ENCODE measurements at regions not wholly inside any gene's neighbourhood (a gene's known extent, or its start where the extent isn't known, plus 50 kb on each side); places are given as distances from the start of the nearest gene placed in this dataset.
A peak's percentile ranks its signal among the peaks of the same experiment; 100 is the strongest.

DNA sequence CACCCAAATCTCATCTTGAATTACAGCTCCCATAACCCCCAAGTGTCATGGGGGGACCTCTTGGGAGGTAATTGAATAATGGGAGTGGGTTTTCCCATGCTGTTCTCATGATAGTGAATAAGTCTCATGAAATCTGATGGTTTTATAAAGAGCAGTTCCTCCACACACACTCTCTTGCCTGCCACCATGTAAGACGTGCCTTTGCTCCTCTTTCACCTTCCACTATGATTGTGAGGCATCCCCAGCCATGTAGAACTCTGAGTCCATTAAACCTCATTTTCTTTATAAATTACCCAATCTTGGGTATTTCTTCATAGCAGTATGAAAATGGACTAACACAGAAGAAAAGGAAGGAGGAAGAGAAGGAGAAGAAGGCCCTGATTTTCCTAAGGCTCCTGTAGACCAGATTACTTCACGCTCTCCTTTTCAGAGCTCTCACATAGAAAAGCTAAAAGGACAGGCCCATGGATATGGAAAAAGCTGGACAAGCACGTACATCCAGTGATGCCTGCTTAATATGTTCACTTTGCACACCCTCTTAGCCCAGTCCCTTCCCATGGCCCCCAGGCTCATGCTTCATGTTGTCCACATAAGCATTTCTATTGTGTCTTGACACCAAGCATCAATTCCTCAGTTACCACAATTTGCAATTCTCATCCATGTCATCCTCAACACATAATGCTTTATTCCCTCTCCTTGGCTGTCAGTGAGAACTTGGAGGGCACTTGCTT is 354.8 kb downstream of the CD83 start:
- no peak overlapping the region for H2AFZ ChIP-seq (ENCODE audit: low read length)
- DNase-seq (ENCODE audit: low read depth in 2 of 2), result no peak

GRCh38 chr6:14472986-14473337 is 355.4 kb downstream of the CD83 start:
- H3K9me3 ChIP-seq (ENCODE audit: control insufficient read depth, insufficient read depth, low read depth, low read length), result no peaks in the 10 kb centered on the region
- H4K20me1 ChIP-seq (ENCODE audit: control insufficient read depth, extremely low read depth, insufficient read depth, low read length), result no peaks in the 10 kb centered on the region
- peak; percentile 27 to 42 for DNase-seq (ENCODE audit: low read depth in 2 of 2)
- no peaks in the 10 kb centered on the region for H3K27me3 ChIP-seq (ENCODE audit: control insufficient read depth, insufficient read depth, low read length)
- H3K4me1 ChIP-seq (ENCODE audit: control insufficient read depth, extremely low read depth, insufficient read depth, low read length), result peaks cover 12% of the 10 kb centered on the region
- TF ChIP-seq EZH2 (IDR thresholded peaks at IDR 0.05; ENCODE audit: low read length, missing control alignments), result no peak
- TF ChIP-seq, protein P1, sequence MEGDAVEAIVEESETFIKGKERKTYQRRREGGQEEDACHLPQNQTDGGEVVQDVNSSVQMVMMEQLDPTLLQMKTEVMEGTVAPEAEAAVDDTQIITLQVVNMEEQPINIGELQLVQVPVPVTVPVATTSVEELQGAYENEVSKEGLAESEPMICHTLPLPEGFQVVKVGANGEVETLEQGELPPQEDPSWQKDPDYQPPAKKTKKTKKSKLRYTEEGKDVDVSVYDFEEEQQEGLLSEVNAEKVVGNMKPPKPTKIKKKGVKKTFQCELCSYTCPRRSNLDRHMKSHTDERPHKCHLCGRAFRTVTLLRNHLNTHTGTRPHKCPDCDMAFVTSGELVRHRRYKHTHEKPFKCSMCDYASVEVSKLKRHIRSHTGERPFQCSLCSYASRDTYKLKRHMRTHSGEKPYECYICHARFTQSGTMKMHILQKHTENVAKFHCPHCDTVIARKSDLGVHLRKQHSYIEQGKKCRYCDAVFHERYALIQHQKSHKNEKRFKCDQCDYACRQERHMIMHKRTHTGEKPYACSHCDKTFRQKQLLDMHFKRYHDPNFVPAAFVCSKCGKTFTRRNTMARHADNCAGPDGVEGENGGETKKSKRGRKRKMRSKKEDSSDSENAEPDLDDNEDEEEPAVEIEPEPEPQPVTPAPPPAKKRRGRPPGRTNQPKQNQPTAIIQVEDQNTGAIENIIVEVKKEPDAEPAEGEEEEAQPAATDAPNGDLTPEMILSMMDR (conservative IDR thresholded peaks at IDR 0.05 in 1 of 2, IDR thresholded peaks at IDR 0.05 in 1 of 2; ENCODE audit: low read depth in 1 of 2, low read length in 2 of 2), result no peak
- H3K27ac ChIP-seq (ENCODE audit: insufficient read depth, low read length), result no peak overlapping the region
- no peak overlapping the region for H3K9ac ChIP-seq (ENCODE audit: insufficient read depth, low read length)
- H3K4me3 ChIP-seq (replicated peaks in 1 of 4; ENCODE audit: control extremely low read depth in 1 of 4, insufficient read depth in 1 of 4, low read depth in 3 of 4, low read length in 4 of 4), result no peak overlapping the region
- H2AFZ ChIP-seq (ENCODE audit: low read length), result no peak overlapping the region
- H3K36me3 ChIP-seq (ENCODE audit: control insufficient read depth, insufficient read depth, low read length), result no peaks in the 10 kb centered on the region
- peak overlapping the region; percentile 11 for H3K4me2 ChIP-seq (ENCODE audit: extremely low read depth, insufficient read depth, low read length)
- H3K79me2 ChIP-seq (ENCODE audit: control insufficient read depth, insufficient read depth, low read length), result no peaks in the 10 kb centered on the region

More for the DNA sequence above, 354.8 kb downstream of the CD83 start:
- no peak for TF ChIP-seq EZH2 (IDR thresholded peaks at IDR 0.05; ENCODE audit: low read length, missing control alignments)
- TF ChIP-seq, protein P1 (conservative IDR thresholded peaks at IDR 0.05 in 1 of 2, IDR thresholded peaks at IDR 0.05 in 1 of 2; ENCODE audit: low read depth in 1 of 2, low read length in 2 of 2), result no peak
- no peak overlapping the region for H3K9ac ChIP-seq (ENCODE audit: insufficient read depth, low read length)
- H3K4me2 ChIP-seq (ENCODE audit: extremely low read depth, insufficient read depth, low read length), result peak overlapping the region; percentile 11
- no peaks in the 10 kb centered on the region for H3K27me3 ChIP-seq (ENCODE audit: control insufficient read depth, insufficient read depth, low read length)
- H3K4me1 ChIP-seq (ENCODE audit: control insufficient read depth, extremely low read depth, insufficient read depth, low read length), result peaks cover 13% of the 10 kb centered on the region
- no peak overlapping the region for H3K27ac ChIP-seq (ENCODE audit: insufficient read depth, low read length)
- H3K9me3 ChIP-seq (ENCODE audit: control insufficient read depth, insufficient read depth, low read depth, low read length), result no peaks in the 10 kb centered on the region
- no peaks in the 10 kb centered on the region for H4K20me1 ChIP-seq (ENCODE audit: control insufficient read depth, extremely low read depth, insufficient read depth, low read length)
- no peaks in the 10 kb centered on the region for H3K36me3 ChIP-seq (ENCODE audit: control insufficient read depth, insufficient read depth, low read length)
- H3K4me3 ChIP-seq (replicated peaks in 1 of 4; ENCODE audit: control extremely low read depth in 1 of 4, insufficient read depth in 1 of 4, low read depth in 3 of 4, low read length in 4 of 4), result no peak overlapping the region
- H3K79me2 ChIP-seq (ENCODE audit: control insufficient read depth, insufficient read depth, low read length), result no peaks in the 10 kb centered on the region

DNA sequence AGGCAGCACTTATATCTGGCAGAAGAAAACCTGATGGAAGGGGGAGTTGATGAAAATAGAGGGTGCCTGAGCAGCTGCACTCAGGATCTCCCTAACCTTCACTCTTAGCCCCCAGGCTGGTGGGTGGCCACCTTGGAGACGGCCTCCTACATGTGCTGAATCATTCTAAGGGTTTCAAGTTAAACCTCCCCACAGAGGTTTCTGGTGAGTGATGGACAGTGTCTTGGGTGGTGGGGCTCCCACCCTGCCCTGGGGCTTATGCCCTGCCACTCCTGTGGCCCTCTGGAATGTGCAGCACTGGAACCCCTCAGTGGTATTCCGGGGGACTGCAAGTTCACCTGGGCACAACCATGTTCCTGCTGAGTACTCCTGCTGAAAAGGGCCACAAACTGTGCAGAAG is 357.2 kb downstream of the CD83 start:
- Histone ChIP-seq H3K4me2 (ENCODE audit: extremely low read depth, insufficient read depth, low read length) (no peak overlapping the region), H3K27ac (ENCODE audit: insufficient read depth, low read length) (no peak overlapping the region), H3K4me1 (ENCODE audit: control insufficient read depth, extremely low read depth, insufficient read depth, low read length) (peaks cover 12% of the 10 kb centered on the region), H3K36me3 (ENCODE audit: control insufficient read depth, insufficient read depth, low read length) (no peaks in the 10 kb centered on the region), H3K9me3 (ENCODE audit: control insufficient read depth, insufficient read depth, low read depth, low read length) (no peaks in the 10 kb centered on the region), H3K27me3 (ENCODE audit: control insufficient read depth, insufficient read depth, low read length) (no peaks in the 10 kb centered on the region), H4K20me1 (ENCODE audit: control insufficient read depth, extremely low read depth, insufficient read depth, low read length) (no peaks in the 10 kb centered on the region), H3K9ac (ENCODE audit: insufficient read depth, low read length) (no peak overlapping the region), H2AFZ (ENCODE audit: low read length) (no peak overlapping the region), H3K79me2 (ENCODE audit: control insufficient read depth, insufficient read depth, low read length) (no peaks in the 10 kb centered on the region), H3K4me3 (replicated peaks in 1 of 4; ENCODE audit: control extremely low read depth in 1 of 4, insufficient read depth in 1 of 4, low read depth in 3 of 4, low read length in 4 of 4) (no peak overlapping the region)
- DNase-seq (ENCODE audit: low read depth in 2 of 2), result no peak
- TF ChIP-seq EZH2 (IDR thresholded peaks at IDR 0.05; ENCODE audit: low read length, missing control alignments), result no peak
- TF ChIP-seq, protein P1 (conservative IDR thresholded peaks at IDR 0.05 in 1 of 2, IDR thresholded peaks at IDR 0.05 in 1 of 2; ENCODE audit: low read depth in 1 of 2, low read length in 2 of 2), result no peak
